NCI-H2227 treated with DMSO at 0.1 percent for 48 hours (cell line): ENCODE measurements at regions not wholly inside any gene's neighbourhood (a gene's known extent, or its start where the extent isn't known, plus 50 kb on each side); places are given as distances from the start of the nearest gene placed in this dataset.
"Not testable (repeated sequence)": the region's sequence is repeated elsewhere in the genome, so short reads cannot be mapped to it uniquely, and the experiment has no call there.

Source experiments
- DNase-seq: peaks from one replicate; lab custom pipeline; 2025; lab: John Stamatoyannopoulos, UW

- DNase-seq, result no peak
Measured at GRCh38 chr16:49940464-49941224, 84.4 kb upstream of the CNEP1R1 start.

GRCh38 chr16:49944221-49944620 is 80.8 kb upstream of the CNEP1R1 start:
- DNase-seq, result no peak

- no peak for DNase-seq
Measured at GRCh38 chr16:49947907-49948678, 76.9 kb upstream of the CNEP1R1 start.

- no peak for DNase-seq
Measured at GRCh38 chr16:49951574-49952195, 73.3 kb upstream of the CNEP1R1 start.

- no peak for DNase-seq
Measured at GRCh38 chr16:49952386-49952785, 72.6 kb upstream of the CNEP1R1 start.

- no peak for DNase-seq
Measured at GRCh38 chr16:49953090-49953489, 71.9 kb upstream of the CNEP1R1 start.

- DNase-seq, result no peak
Measured at GRCh38 chr16:49955858-49956257, 69.2 kb upstream of the CNEP1R1 start.

- DNase-seq, result no peak
Measured at GRCh38 chr16:49956915-49957314, 68.1 kb upstream of the CNEP1R1 start.

GRCh38 chr16:49958448-49958847 is 66.6 kb upstream of the CNEP1R1 start:
- no peak for DNase-seq

- no peak for DNase-seq
Measured at GRCh38 chr16:49959552-49960277, 65.3 kb upstream of the CNEP1R1 start.

GRCh38 chr16:49961089-49961488 is 63.9 kb upstream of the CNEP1R1 start:
- no peak for DNase-seq

GRCh38 chr16:49962566-49962965 is 62.5 kb upstream of the CNEP1R1 start:
- not testable (repeated sequence) for DNase-seq

- DNase-seq, result no peak
Measured at GRCh38 chr16:49964316-49964715, 60.7 kb upstream of the CNEP1R1 start.

GRCh38 chr16:49964973-49965372 is 60.1 kb upstream of the CNEP1R1 start:
- DNase-seq, result no peak

- DNase-seq, result no peak
Measured at GRCh38 chr16:49967012-49967559, 57.9 kb upstream of the CNEP1R1 start.

- peak; percentile 34 for DNase-seq
Measured at GRCh38 chr16:49969091-49970030, 55.7 kb upstream of the CNEP1R1 start.

- no peak for DNase-seq
Measured at GRCh38 chr16:49970797-49971431, 54.1 kb upstream of the CNEP1R1 start.

GRCh38 chr16:49972280-49972679 is 52.7 kb upstream of the CNEP1R1 start:
- no peak for DNase-seq

GRCh38 chr16:49972961-49973360 is 52.1 kb upstream of the CNEP1R1 start:
- DNase-seq, result no peak
